ENCODE measurements at regions not wholly inside any gene's neighbourhood (a gene's known extent, or its start where the extent isn't known, plus 50 kb on each side); places are given as distances from the start of the nearest gene placed in this dataset.
"Not testable (repeated sequence)": the region's sequence is repeated elsewhere in the genome, so short reads cannot be mapped to it uniquely, and the experiment has no call there.

GRCh38 chr15:92829875-92830274 is 70.2 kb upstream of the CHD2 start:
- DNase-seq, result no peak

DNA sequence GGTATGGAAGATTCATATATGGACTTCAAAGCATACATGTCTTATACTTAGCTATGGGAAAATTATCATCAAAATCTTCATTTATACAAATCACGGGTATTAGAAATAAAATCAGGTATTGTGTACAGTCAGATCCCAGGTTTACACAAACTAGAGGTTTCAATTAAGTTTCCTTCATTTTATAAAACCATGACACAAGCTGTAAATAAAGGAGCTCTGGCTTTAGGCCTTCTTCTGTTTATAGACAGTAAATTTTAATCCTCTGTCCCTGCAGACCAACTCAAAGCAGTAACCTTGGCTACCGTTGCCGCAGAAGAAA is 68.8 kb upstream of the CHD2 start:
- no peak for DNase-seq

- peak; percentile 94 for DNase-seq
These were observed 68.3 kb upstream of the CHD2 start for GRCh38 chr15:92831655-92832328.

DNA sequence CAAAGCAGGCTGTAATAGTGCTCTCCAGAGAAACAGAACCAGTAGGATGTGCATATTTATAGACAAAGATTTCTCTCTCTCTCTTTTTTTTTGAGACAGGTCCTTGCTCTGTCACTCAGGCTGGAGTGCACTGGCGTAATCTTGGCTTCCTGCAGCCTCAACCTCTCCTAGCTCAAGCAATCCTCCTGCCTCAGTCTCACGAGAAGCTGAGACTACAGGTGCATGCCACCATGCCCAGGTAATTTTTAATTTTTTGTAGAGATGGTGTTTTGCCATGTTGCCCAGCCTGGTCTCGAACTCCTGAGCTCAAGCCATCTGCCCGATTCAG is 67.1 kb upstream of the CHD2 start:
- no peak for DNase-seq

DNA sequence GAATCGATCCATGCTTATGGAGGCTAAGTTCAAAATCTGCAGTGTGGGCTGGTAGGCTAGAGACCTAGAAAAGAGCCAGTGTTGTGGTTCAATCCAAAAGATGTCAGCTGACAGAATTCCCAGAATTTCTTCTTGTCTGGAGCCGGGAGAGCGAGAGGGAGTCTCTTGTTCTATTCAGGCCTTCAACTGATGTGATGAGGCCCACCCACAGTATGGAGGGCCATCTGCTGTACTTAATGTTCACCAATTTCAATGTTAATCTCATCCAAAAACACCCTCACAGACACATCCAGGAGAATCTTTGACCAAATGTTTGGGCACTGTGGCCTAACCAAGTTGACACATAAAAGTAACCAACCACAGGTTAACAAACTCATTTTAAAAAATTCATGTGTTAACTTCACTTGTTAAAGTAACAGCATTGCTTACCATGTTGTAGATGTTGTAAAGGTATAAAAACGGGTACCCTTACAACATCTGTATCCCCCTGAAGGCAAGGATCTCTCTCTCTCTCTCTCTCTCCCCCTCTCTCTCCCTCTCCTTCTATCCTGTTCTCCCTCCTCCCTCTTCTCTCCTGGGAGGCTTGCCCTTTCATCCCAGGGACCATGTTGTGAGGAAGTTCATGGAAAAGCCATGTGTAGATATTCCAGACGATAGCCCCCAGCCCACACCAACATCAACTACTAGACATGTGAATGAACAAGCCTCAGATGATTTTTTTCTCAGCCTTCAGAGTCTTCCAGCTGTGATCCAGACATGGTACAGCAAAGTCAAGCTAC is 66.4 kb upstream of the CHD2 start:
- DNase-seq, result no peak

DNA sequence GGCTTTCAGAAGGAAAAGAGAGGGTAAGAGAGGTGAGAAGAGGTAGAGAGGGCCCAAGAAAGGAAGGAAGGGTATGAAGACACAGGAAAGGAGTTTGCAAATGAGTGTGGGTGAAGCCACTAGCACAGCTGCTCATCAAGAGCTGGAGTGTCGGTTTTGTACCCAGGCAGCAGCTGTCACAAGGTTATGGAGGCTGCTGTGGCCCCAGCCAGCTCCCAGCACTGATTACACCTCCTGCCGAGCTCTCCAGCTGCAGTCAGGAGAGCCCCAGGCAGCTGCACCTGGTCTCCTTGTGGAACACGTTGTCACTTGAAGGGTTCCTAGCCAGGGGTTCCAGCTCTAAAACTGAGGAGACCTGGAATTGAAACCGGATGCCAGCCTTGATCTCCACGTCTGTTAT is 60.4 kb upstream of the CHD2 start:
- no peak for DNase-seq

DNA sequence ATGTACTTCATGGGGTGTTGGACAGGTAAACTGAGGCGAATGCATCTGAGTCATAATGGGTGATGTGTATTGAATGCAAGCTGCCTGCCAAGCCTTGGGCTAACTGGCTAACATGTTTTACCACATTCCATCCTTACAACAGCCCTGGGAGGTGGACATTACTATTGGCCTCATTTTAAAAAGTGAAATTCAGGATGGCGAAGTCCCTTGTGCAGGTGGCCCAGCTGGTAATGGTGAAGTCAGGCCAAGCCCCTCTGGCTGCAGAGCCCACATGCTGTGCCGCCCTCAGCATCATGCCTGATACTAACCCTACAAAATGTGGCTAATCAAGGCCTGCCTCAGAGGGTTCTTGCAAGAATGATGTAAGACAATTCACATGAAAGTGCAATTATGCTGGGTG is 60.0 kb upstream of the CHD2 start:
- no peak for DNase-seq

GRCh38 chr15:92843326-92843725 is 56.8 kb upstream of the CHD2 start:
- no peak for DNase-seq

GRCh38 chr15:92843814-92844213 is 56.3 kb upstream of the CHD2 start:
- DNase-seq, result peak; percentile 65

- DNase-seq, result no peak
These were observed 55.0 kb upstream of the CHD2 start for GRCh38 chr15:92845126-92845508.

DNA sequence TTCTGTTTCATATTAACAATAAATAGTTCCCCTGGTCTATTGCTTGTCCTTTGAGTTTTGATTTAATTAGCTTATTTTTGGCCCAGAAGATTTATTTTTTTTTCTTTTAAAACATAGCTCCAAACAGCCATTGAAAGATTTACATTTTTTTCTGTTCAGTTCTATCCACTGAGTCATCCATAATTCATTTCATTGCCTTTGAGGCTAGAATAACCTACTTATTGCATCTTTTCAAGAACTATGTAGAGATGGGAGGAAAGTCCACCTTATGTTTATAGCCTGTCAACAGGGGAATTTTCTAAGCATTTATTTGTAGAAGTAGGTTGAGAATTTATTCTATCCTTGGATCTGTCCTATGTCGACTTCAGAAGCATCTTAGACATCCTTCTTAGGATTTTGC is 53.4 kb upstream of the CHD2 start:
- DNase-seq, result no peak

DNA sequence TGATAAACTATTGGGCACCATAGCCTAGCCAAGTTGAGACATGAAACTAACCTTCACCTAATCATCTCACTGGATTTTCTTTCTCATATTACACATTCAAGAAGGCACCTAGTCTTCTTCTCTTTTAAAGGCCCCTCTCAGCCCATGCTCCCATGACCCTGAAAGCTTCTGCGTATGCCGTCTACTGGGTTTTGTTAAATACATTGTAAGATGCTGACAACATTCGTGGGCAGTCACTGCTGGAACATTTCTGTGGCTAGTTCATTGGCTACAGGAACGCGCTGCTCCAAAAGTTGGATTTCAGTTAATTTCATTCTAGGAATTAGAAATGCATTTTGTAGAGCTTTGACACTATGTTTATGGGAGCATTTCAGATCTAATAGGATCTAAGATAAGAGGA is 52.3 kb upstream of the CHD2 start:
- no peak for DNase-seq

DNA sequence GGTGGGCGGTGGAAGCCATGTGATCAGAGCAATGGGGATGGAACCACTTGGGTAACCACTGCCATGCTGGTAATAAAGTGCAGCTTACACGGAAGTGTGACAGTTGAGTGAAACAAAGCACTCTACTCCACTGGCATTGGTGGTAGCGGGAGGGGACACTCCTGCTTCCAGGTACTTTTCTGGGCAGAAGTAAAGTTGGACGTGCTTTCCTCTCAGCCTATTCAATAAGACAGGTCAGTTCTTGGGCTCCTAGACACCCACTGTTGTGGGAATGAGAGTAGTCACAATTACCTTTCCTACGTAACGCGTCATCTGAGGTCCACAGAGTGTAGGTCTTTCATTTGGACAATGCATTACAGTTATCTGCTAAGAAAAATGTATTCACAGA is 51.7 kb upstream of the CHD2 start:
- DNase-seq, result no peak

- peak; percentile 66 for DNase-seq
These were observed 51.1 kb upstream of the CHD2 start for GRCh38 chr15:92848852-92849598.

DNA sequence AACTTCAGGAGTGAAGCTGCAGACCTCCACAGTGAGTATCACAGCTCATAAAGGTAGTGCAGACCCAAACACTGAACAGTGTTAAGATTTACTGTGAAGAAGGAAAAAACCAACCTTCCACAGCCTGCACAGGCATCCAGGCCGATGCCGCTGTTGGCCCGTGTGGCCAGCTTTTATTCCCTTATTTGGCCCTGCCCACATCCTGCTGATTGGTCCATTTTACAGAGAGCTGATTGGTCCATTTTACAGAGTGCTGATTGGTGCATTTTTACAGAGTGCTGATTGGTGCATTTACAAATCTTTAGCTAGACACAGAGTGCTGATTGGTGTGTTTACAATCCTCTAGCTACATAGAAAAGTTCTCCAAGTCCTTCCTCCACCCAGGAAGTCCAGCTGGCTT is 49.9 kb upstream of the CHD2 start:
- not testable (repeated sequence) for DNase-seq

All from activated effector memory CD4-positive, alpha-beta T cell treated with anti-CD3 and anti-CD28 coated beads, Interleukin-2, amount 50 U/mL, for 16 hours (primary cell).